MCF 10A (cell line): ENCODE measurements at regions not wholly inside any gene's neighbourhood (a gene's known extent, or its start where the extent isn't known, plus 50 kb on each side); places are given as distances from the start of the nearest gene placed in this dataset.

ENCODE experiments used
- BruUV-seq: library from RNA; stranded (reverse); fragments of 400-500 nt; replicated peaks from 2 replicates; lab custom pipeline; 2021; lab: Mats Ljungman, UMichigan
- CTCF ChIA-PET: fragments of 300-600 bp; sonication (Branson Sonifier 250); formaldehyde crosslinking; extraction: SDS; loops from one replicate; lab custom pipeline; 2021; ENCODE audit warnings: antibody characterized with exemption, inconsistent platforms; lab: Yijun Ruan, JAX
- POLR2A ChIA-PET: fragments of 300-600, 350-650 bp; sonication (Branson Sonifier 250); formaldehyde crosslinking; extraction: SDS; loops from one replicate; lab custom pipeline; 2020; ENCODE audit warnings: antibody characterized with exemption, inconsistent platforms; lab: Yijun Ruan, JAX
- DNase-seq: peaks from one replicate; pipeline ENCODE4 v3.0.0-alpha.2; 2018; ENCODE audit not compliant: unreplicated experiment
- H3K27ac Mint-ChIP-seq: one replicate; pipeline ENCODE4 v1.8.0; 2022; ENCODE audit warnings: mild to moderate bottlenecking, low read depth, mixed read lengths; ENCODE audit not compliant: unreplicated experiment
- H3K27me3 Mint-ChIP-seq: one replicate; pipeline ENCODE4 v1.8.0; 2022; ENCODE audit warnings: mixed read lengths; ENCODE audit not compliant: insufficient read depth, unreplicated experiment
- H3K36me3 Mint-ChIP-seq: one replicate; pipeline ENCODE4 v1.8.0; 2022; ENCODE audit warnings: mild to moderate bottlenecking, moderate library complexity, mixed read lengths; ENCODE audit not compliant: insufficient read depth, unreplicated experiment
- H3K4me1 Mint-ChIP-seq: one replicate; pipeline ENCODE4 v1.8.0; 2022; ENCODE audit warnings: mixed read lengths; ENCODE audit not compliant: insufficient read depth, unreplicated experiment
- H3K4me3 Mint-ChIP-seq: one replicate; pipeline ENCODE4 v1.8.0; 2022; ENCODE audit warnings: mild to moderate bottlenecking, moderate library complexity, mixed read lengths; ENCODE audit not compliant: unreplicated experiment
- H3K9me3 Mint-ChIP-seq: one replicate; pipeline ENCODE4 v1.8.0; 2022; ENCODE audit warnings: mixed read lengths; ENCODE audit not compliant: unreplicated experiment
- CTCF ChIP-seq: fragments of 200-600 bp; IDR thresholded peaks from one replicate; pipeline ENCODE4 v1.8.0; 2022; ENCODE audit warnings: antibody characterized with exemption, mild to moderate bottlenecking; ENCODE audit not compliant: unreplicated experiment
- intact Hi-C: fragments of 100-400 bp; cut with micrococcal nuclease; formaldehyde crosslinking; loops from 2 replicates; pipeline ENCODE4 v1.14.1; 2022

- CTCF ChIA-PET, result no interaction called here
- Mint-ChIP-seq H3K27me3 (peaks cover 18% of the 10 kb centered on the region), H3K4me3 (no peak overlapping the region), H3K36me3 (no peaks in the 10 kb centered on the region), H3K9me3 (no peaks in the 10 kb centered on the region), H3K4me1 (no peaks in the 10 kb centered on the region), H3K27ac (no peak overlapping the region)
- no TSS peak for BruUV-seq
- intact Hi-C loops, result no loop called here
- no peak for DNase-seq
- no peak for TF ChIP-seq CTCF
- POLR2A ChIA-PET, result no interaction called here
Observed at GRCh38 chr11:24293964-24294363, 202.9 kb upstream of the LUZP2 start.

DNA sequence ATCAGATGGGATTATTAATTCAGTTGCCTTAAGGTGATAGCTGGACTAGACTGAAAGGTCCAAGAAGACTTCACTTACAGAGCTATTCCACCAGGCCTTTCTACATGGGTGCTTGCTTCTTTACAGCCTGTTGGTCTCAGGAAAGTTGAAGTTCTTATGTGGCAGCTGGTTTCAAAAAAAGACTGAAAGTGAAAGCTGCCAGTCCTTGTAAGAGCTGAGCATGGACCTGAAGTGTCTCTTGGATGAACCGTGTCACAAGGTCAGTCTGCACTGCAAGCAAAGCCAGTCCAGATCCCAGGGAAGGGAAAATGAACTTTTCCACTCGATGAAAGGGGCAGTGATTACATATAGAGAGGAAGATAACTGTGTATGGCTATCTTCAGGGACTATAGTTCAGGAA lies 201.5 kb upstream of the LUZP2 start:
- ChIA-PET CTCF (interaction anchor here (0.6 kb wide), 1 partner anchor 134 kb away, joined by 3 read pairs; no protein-coding TSS in a partner anchor), POLR2A (interaction anchor here (0.6 kb wide), 1 partner anchor 439 kb away, joined by 3 read pairs; no protein-coding TSS in a partner anchor)
- TF ChIP-seq CTCF, result no peak
- Mint-ChIP-seq H3K9me3 (no peaks in the 10 kb centered on the region), H3K27ac (no peak overlapping the region), H3K36me3 (no peaks in the 10 kb centered on the region), H3K4me1 (no peaks in the 10 kb centered on the region), H3K4me3 (no peak overlapping the region), H3K27me3 (peaks cover 28% of the 10 kb centered on the region)
- DNase-seq, result no peak
- BruUV-seq, result no TSS peak
- intact Hi-C loops, result no loop called here

DNA sequence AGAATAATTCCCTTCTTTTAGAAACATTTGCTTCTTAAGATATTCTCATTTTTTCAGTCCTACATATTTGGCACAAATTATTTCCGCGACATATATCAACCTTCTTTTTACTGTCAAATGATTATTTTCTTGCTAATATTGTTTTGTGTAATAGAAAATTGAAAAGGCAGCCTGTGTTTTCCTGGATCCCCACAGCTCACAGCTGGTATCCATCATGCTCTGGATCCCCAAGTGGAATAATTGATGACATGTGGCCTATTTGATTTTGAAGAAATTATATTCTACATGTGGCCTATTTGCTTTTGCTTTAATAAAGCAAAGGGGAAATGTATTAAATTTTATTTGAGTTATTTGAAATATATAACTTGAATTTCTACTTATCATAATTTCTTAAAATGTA lies 199.4 kb upstream of the LUZP2 start:
- no peaks in the 10 kb centered on the region for H3K9me3 Mint-ChIP-seq
- ChIA-PET POLR2A (interaction anchor here (0.7 to 1.1 kb wide), 2 partner anchors 15 to 64 kb away, joined by 3 read pairs; no protein-coding TSS in a partner anchor), CTCF (no interaction called here)
- H3K27ac Mint-ChIP-seq, result no peak overlapping the region
- TF ChIP-seq CTCF, result no peak
- DNase-seq, result no peak
- no peaks in the 10 kb centered on the region for H3K36me3 Mint-ChIP-seq
- no peaks in the 10 kb centered on the region for H3K4me1 Mint-ChIP-seq
- intact Hi-C loops, result no loop called here
- H3K4me3 Mint-ChIP-seq, result no peak overlapping the region
- no TSS peak for BruUV-seq
- H3K27me3 Mint-ChIP-seq, result peaks cover 35% of the 10 kb centered on the region

- Mint-ChIP-seq H3K4me1 (no peaks in the 10 kb centered on the region), H3K27ac (no peak overlapping the region), H3K4me3 (no peak overlapping the region), H3K36me3 (no peaks in the 10 kb centered on the region), H3K9me3 (no peaks in the 10 kb centered on the region), H3K27me3 (peaks cover 31% of the 10 kb centered on the region)
- no peak for TF ChIP-seq CTCF
- no peak for DNase-seq
- CTCF ChIA-PET, result interaction anchor here (0.6 kb wide), 1 partner anchor 188 kb away, joined by 4 read pairs; no protein-coding TSS in a partner anchor
- POLR2A ChIA-PET, result interaction anchor here (0.7 kb wide), 1 partner anchor 14 kb away, joined by 3 read pairs; no protein-coding TSS in a partner anchor
- no TSS peak for BruUV-seq
- intact Hi-C loops, result no loop called here
Observed at GRCh38 chr11:24298146-24298545, 198.7 kb upstream of the LUZP2 start.
